ENCODE measurements at regions not wholly inside any gene's neighbourhood (a gene's known extent, or its start where the extent isn't known, plus 50 kb on each side); places are given as distances from the start of the nearest gene placed in this dataset.

DNA sequence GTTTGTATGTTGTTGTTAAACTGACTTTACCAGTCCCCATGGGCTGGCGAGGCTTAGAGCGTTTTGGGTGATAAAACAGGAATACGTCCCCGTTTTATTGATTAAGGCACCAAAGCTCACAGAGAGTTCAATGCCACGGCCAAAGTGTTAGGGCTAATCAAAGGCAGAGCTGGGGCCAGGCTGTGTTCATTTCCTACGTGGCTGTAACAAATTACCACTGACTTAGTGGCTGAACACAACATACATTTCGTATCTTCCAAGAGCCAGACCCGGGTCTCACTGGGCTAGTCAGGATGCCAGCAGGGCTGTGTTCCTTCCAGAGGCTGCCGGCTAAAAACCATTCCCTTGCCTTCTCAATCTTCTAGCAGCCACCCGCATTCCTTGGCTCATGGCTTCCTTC lies 94.4 kb upstream of the HABP2 start:
- no peak overlapping the region for H3K4me3 Mint-ChIP-seq
- Histone ChIP-seq H3K27ac (ENCODE audit: low read depth in 1 of 2, low read length in 2 of 2) (no peak overlapping the region), H3K4me1 (ENCODE audit: control insufficient read depth in 1 of 2, insufficient read depth in 2 of 2, low read length in 2 of 2) (peaks cover 0 to 4% of the 10 kb centered on the region in 2 donors), H3K27me3 (ENCODE audit: control insufficient read depth in 2 of 2, insufficient read depth in 2 of 2, low read length in 2 of 2) (no peaks in the 10 kb centered on the region), H2AFZ (ENCODE audit: insufficient read depth, low read depth, low read length, poor library complexity, severe bottlenecking) (no peak overlapping the region), H3K9me3 (replicated peaks in 1 of 2; ENCODE audit: control insufficient read depth in 1 of 2, insufficient read depth in 1 of 2, low read length in 2 of 2) (peaks cover 0 to 12% of the 10 kb centered on the region in 2 donors), H3K9ac (ENCODE audit: insufficient read depth, low read length, poor library complexity, severe bottlenecking) (no peak overlapping the region), H4K20me1 (ENCODE audit: insufficient read depth, low read length) (no peaks in the 10 kb centered on the region), H3K4me2 (replicated peaks; ENCODE audit: extremely low read depth, low read length, poor library complexity, severe bottlenecking) (no peak overlapping the region), H3K79me2 (ENCODE audit: insufficient read depth, low read length) (no peaks in the 10 kb centered on the region), H3K36me3 (replicated peaks in 1 of 2; ENCODE audit: control insufficient read depth in 1 of 2, insufficient read depth in 2 of 2, low read length in 2 of 2) (no peaks in the 10 kb centered on the region), H3K4me3 (replicated peaks in 1 of 3; ENCODE audit: low read depth in 2 of 3, low read length in 3 of 3) (no peak overlapping the region)
- peaks cover 0 to 6% (median 3%) of the 10 kb centered on the region in 3 donors for H3K27me3 Mint-ChIP-seq (ENCODE audit: low read depth in 3 of 3)
- 96% methylated on average over 10 of the region's 10 CpGs for WGBS (ENCODE audit: insufficient coverage)
- peaks cover 7% of the 10 kb centered on the region for H3K4me1 Mint-ChIP-seq
- peaks cover 6 to 14% (median 8%) of the 10 kb centered on the region in 7 donors for H3K9me3 Mint-ChIP-seq
- TF ChIP-seq, protein P1, sequence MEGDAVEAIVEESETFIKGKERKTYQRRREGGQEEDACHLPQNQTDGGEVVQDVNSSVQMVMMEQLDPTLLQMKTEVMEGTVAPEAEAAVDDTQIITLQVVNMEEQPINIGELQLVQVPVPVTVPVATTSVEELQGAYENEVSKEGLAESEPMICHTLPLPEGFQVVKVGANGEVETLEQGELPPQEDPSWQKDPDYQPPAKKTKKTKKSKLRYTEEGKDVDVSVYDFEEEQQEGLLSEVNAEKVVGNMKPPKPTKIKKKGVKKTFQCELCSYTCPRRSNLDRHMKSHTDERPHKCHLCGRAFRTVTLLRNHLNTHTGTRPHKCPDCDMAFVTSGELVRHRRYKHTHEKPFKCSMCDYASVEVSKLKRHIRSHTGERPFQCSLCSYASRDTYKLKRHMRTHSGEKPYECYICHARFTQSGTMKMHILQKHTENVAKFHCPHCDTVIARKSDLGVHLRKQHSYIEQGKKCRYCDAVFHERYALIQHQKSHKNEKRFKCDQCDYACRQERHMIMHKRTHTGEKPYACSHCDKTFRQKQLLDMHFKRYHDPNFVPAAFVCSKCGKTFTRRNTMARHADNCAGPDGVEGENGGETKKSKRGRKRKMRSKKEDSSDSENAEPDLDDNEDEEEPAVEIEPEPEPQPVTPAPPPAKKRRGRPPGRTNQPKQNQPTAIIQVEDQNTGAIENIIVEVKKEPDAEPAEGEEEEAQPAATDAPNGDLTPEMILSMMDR (IDR thresholded peaks at IDR 0.05): no peak
- no peak for DNase-seq
- intact Hi-C loops (cut with micrococcal nuclease): no loop called here
- no peaks in the 10 kb centered on the region for H3K36me3 Mint-ChIP-seq
- peak overlapping the region in 1 of 7 donors; percentile 20 for H3K27ac Mint-ChIP-seq

DNA sequence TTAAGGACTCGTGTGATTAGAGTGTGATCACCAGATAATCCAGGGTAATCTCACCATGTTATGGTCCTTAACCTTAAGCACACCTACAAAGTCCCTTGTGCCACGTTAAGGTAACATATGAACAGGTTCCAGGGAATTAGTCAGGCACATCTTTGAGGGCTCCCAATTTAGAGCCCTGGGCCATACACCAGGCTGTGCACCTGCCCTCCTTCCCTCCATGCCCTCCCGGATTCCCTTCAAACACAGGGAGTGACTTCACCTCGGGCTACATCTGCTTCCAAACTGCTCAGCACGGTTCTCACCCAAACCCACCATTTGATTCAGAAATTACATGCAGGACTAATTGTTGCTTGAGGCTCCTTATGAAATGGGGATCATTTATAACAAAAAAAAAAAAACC lies 93.9 kb upstream of the HABP2 start:
- Mint-ChIP-seq H3K36me3 (no peaks in the 10 kb centered on the region), H3K27ac (peak overlapping the region in 1 of 7 donors; percentile 20), H3K4me1 (peaks cover 7% of the 10 kb centered on the region), H3K4me3 (no peak overlapping the region), H3K27me3 (ENCODE audit: low read depth in 3 of 3) (peaks cover 0 to 9% (median 2%) of the 10 kb centered on the region in 3 donors), H3K9me3 (peaks cover 6 to 14% (median 8%) of the 10 kb centered on the region in 7 donors)
- Histone ChIP-seq H3K9me3 (replicated peaks in 1 of 2; ENCODE audit: control insufficient read depth in 1 of 2, insufficient read depth in 1 of 2, low read length in 2 of 2) (peaks cover 0 to 12% of the 10 kb centered on the region in 2 donors), H3K79me2 (ENCODE audit: insufficient read depth, low read length) (no peaks in the 10 kb centered on the region), H3K4me2 (replicated peaks; ENCODE audit: extremely low read depth, low read length, poor library complexity, severe bottlenecking) (no peak overlapping the region), H3K36me3 (replicated peaks in 1 of 2; ENCODE audit: control insufficient read depth in 1 of 2, insufficient read depth in 2 of 2, low read length in 2 of 2) (no peaks in the 10 kb centered on the region), H3K4me3 (replicated peaks in 1 of 3; ENCODE audit: low read depth in 2 of 3, low read length in 3 of 3) (no peak overlapping the region), H2AFZ (ENCODE audit: insufficient read depth, low read depth, low read length, poor library complexity, severe bottlenecking) (no peak overlapping the region), H3K9ac (ENCODE audit: insufficient read depth, low read length, poor library complexity, severe bottlenecking) (no peak overlapping the region), H3K4me1 (ENCODE audit: control insufficient read depth in 1 of 2, insufficient read depth in 2 of 2, low read length in 2 of 2) (peaks cover 0 to 4% of the 10 kb centered on the region in 2 donors), H4K20me1 (ENCODE audit: insufficient read depth, low read length) (no peaks in the 10 kb centered on the region), H3K27me3 (ENCODE audit: control insufficient read depth in 2 of 2, insufficient read depth in 2 of 2, low read length in 2 of 2) (no peaks in the 10 kb centered on the region), H3K27ac (ENCODE audit: low read depth in 1 of 2, low read length in 2 of 2) (no peak overlapping the region)
- TF ChIP-seq, protein P1 (IDR thresholded peaks at IDR 0.05): no peak
- 91% methylated on average over 3 of the region's 5 CpGs for WGBS (ENCODE audit: insufficient coverage)
- intact Hi-C loops (cut with micrococcal nuclease): no loop called here
- no peak for DNase-seq

Measured in CD14-positive monocyte (primary cell).